Retina (tissue), 1 donor: ENCODE measurements at regions not wholly inside any gene's neighbourhood (a gene's known extent, or its start where the extent isn't known, plus 50 kb on each side); places are given as distances from the start of the nearest gene placed in this dataset.
"Not testable (repeated sequence)": the region's sequence is repeated elsewhere in the genome, so short reads cannot be mapped to it uniquely, and the experiment has no call there.

Experiments used
- DNase-seq: peaks from one replicate; pipeline ENCODE4 v3.0.0-alpha.2; 2016

GRCh38 chr2:40957508-40957907, 505.6 kb upstream of the SLC8A1 start:
- no peak for DNase-seq

- DNase-seq, result no peak
Measured at GRCh38 chr2:40962026-40962425, 510.1 kb upstream of the SLC8A1 start.

GRCh38 chr2:40964509-40965250, 512.8 kb upstream of the SLC8A1 start:
- DNase-seq, result no peak

- no peak for DNase-seq
Measured at GRCh38 chr2:40967451-40967850, 515.6 kb upstream of the SLC8A1 start.

- DNase-seq, result peak; percentile 7
Measured at GRCh38 chr2:40975151-40975550, 523.3 kb upstream of the SLC8A1 start.

- DNase-seq, result no peak
Measured at GRCh38 chr2:40997362-40997761, 545.5 kb upstream of the SLC8A1 start.

- DNase-seq, result no peak
Measured at GRCh38 chr2:41000374-41000773, 548.5 kb upstream of the SLC8A1 start.

GRCh38 chr2:41000906-41001305, 549.0 kb upstream of the SLC8A1 start:
- DNase-seq, result no peak

- no peak for DNase-seq
Measured at GRCh38 chr2:41004700-41005099, 552.8 kb upstream of the SLC8A1 start.

GRCh38 chr2:41020358-41020757, 568.5 kb upstream of the SLC8A1 start:
- no peak for DNase-seq

- peak; percentile 19 for DNase-seq
Measured at GRCh38 chr2:41024816-41025215, 572.9 kb upstream of the SLC8A1 start.

GRCh38 chr2:41026613-41027012, 574.7 kb upstream of the SLC8A1 start:
- no peak for DNase-seq

- DNase-seq, result no peak
Measured at GRCh38 chr2:41027095-41027494, 575.2 kb upstream of the SLC8A1 start.

GRCh38 chr2:41031282-41031681, 579.4 kb upstream of the SLC8A1 start:
- DNase-seq, result no peak

- no peak for DNase-seq
Measured at GRCh38 chr2:41032715-41033114, 580.8 kb upstream of the SLC8A1 start.

- no peak for DNase-seq
Measured at GRCh38 chr2:41033127-41033526, 581.2 kb upstream of the SLC8A1 start.

GRCh38 chr2:41038408-41038807, 586.5 kb upstream of the SLC8A1 start:
- no peak for DNase-seq

GRCh38 chr2:41039750-41040149, 587.9 kb upstream of the SLC8A1 start:
- not testable (repeated sequence) for DNase-seq

GRCh38 chr2:41040782-41041520, 589.1 kb upstream of the SLC8A1 start:
- DNase-seq, result no peak

GRCh38 chr2:41042343-41042742, 590.5 kb upstream of the SLC8A1 start:
- DNase-seq, result no peak

GRCh38 chr2:41061356-41061755, 609.5 kb upstream of the SLC8A1 start:
- no peak for DNase-seq

- no peak for DNase-seq
Measured at GRCh38 chr2:41062336-41062735, 610.4 kb upstream of the SLC8A1 start.

GRCh38 chr2:41066168-41066567, 614.3 kb upstream of the SLC8A1 start:
- DNase-seq, result no peak

- DNase-seq, result no peak
Measured at GRCh38 chr2:41068740-41069139, 616.9 kb upstream of the SLC8A1 start.

- no peak for DNase-seq
Measured at GRCh38 chr2:41078341-41078740, 626.5 kb upstream of the SLC8A1 start.
